ENCODE measurements at regions not wholly inside any gene's neighbourhood (a gene's known extent, or its start where the extent isn't known, plus 50 kb on each side); places are given as distances from the start of the nearest gene placed in this dataset.

DNA sequence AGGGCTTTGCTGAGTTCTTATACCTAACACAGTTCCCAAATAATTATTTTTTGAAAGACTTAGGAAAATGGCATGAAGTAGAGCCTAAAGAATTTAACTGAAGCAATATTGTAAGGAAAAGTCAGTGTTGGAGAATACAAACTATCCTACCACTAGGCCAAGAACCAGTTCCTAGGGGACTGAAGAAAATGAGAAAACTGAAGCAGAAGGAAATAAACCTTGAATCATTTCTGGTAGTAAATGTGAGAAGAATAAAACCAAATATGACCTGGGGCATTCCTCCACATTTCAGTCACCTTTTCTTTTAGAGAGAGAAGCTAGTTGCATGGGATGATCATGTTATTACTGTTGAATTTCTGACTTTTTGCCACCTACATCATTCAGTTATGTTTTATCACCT is 1393.9 kb upstream of the C9orf72 start:
- Histone ChIP-seq H4K20me1 (ENCODE audit: insufficient read depth, low read length) (no peaks in the 10 kb centered on the region), H3K27me3 (replicated peaks; ENCODE audit: insufficient read depth, low read length) (no peaks in the 10 kb centered on the region), H3K79me2 (ENCODE audit: low read length) (no peaks in the 10 kb centered on the region), H3K9me2 (replicated peaks; ENCODE audit: insufficient read depth, low read length) (no peaks in the 10 kb centered on the region), H3K4me1 (ENCODE audit: low read length) (no peaks in the 10 kb centered on the region), H3K9ac (ENCODE audit: low read length) (no peak overlapping the region), H3K4me3 (ENCODE audit: low read length) (no peak overlapping the region), H3K27ac (ENCODE audit: low read length) (no peak overlapping the region), H3K9me3 (replicated peaks; ENCODE audit: insufficient read depth, low read length) (no peaks in the 10 kb centered on the region), H2AFZ (ENCODE audit: low read length) (no peak overlapping the region), H3K4me2 (ENCODE audit: low read depth, low read length) (no peak overlapping the region), H3F3A (ENCODE audit: insufficient read depth, low read length) (no peaks in the 10 kb centered on the region), H3K36me3 (replicated peaks; ENCODE audit: insufficient read depth, low read length) (no peaks in the 10 kb centered on the region)
- TF ChIP-seq EZH2 (optimal IDR thresholded peaks at IDR 0.05; ENCODE audit: low read depth, low read length) (no peak), EZH2phosphoT487 (IDR thresholded peaks at IDR 0.05; ENCODE audit: low read length) (no peak)
- TF ChIP-seq, protein P1, sequence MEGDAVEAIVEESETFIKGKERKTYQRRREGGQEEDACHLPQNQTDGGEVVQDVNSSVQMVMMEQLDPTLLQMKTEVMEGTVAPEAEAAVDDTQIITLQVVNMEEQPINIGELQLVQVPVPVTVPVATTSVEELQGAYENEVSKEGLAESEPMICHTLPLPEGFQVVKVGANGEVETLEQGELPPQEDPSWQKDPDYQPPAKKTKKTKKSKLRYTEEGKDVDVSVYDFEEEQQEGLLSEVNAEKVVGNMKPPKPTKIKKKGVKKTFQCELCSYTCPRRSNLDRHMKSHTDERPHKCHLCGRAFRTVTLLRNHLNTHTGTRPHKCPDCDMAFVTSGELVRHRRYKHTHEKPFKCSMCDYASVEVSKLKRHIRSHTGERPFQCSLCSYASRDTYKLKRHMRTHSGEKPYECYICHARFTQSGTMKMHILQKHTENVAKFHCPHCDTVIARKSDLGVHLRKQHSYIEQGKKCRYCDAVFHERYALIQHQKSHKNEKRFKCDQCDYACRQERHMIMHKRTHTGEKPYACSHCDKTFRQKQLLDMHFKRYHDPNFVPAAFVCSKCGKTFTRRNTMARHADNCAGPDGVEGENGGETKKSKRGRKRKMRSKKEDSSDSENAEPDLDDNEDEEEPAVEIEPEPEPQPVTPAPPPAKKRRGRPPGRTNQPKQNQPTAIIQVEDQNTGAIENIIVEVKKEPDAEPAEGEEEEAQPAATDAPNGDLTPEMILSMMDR (IDR thresholded peaks at IDR 0.05; ENCODE audit: low read length): no peak
- no peak for DNase-seq

DNA sequence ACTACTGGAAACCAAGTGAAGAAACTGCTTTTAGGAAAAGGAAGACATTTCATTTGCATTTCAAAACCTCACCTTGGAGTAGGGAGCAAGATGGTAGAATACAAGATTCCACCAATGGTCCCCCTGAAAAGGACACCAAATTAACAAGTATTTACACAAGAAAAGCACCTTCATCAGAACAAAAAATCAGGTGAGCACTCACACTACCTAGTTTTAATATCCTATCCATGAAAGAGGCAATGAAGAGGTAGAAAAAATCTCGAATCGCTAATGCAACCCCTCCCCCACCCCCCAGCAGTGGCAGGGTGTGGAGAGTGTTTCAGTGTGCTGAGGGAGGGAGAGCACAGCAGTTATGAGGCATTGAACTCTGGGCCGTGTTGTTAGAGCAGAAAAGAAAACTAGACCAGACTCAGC is 1397.0 kb upstream of the C9orf72 start:
- TF ChIP-seq EZH2phosphoT487 (IDR thresholded peaks at IDR 0.05; ENCODE audit: low read length) (no peak), EZH2 (optimal IDR thresholded peaks at IDR 0.05; ENCODE audit: low read depth, low read length) (no peak)
- TF ChIP-seq, protein P1 (IDR thresholded peaks at IDR 0.05; ENCODE audit: low read length): no peak
- H3K36me3 ChIP-seq (replicated peaks; ENCODE audit: insufficient read depth, low read length): no peaks in the 10 kb centered on the region
- no peaks in the 10 kb centered on the region for H3K4me1 ChIP-seq (ENCODE audit: low read length)
- H3K9ac ChIP-seq (ENCODE audit: low read length): no peak overlapping the region
- H3K4me2 ChIP-seq (ENCODE audit: low read depth, low read length): no peak overlapping the region
- H3F3A ChIP-seq (ENCODE audit: insufficient read depth, low read length): no peaks in the 10 kb centered on the region
- DNase-seq: no peak
- no peaks in the 10 kb centered on the region for H4K20me1 ChIP-seq (ENCODE audit: insufficient read depth, low read length)
- H3K9me3 ChIP-seq (replicated peaks; ENCODE audit: insufficient read depth, low read length): no peaks in the 10 kb centered on the region
- no peaks in the 10 kb centered on the region for H3K27me3 ChIP-seq (replicated peaks; ENCODE audit: insufficient read depth, low read length)
- H3K4me3 ChIP-seq (ENCODE audit: low read length): no peak overlapping the region
- no peaks in the 10 kb centered on the region for H3K79me2 ChIP-seq (ENCODE audit: low read length)
- no peak overlapping the region for H2AFZ ChIP-seq (ENCODE audit: low read length)
- no peaks in the 10 kb centered on the region for H3K9me2 ChIP-seq (replicated peaks; ENCODE audit: insufficient read depth, low read length)
- no peak overlapping the region for H3K27ac ChIP-seq (ENCODE audit: low read length)

DNA sequence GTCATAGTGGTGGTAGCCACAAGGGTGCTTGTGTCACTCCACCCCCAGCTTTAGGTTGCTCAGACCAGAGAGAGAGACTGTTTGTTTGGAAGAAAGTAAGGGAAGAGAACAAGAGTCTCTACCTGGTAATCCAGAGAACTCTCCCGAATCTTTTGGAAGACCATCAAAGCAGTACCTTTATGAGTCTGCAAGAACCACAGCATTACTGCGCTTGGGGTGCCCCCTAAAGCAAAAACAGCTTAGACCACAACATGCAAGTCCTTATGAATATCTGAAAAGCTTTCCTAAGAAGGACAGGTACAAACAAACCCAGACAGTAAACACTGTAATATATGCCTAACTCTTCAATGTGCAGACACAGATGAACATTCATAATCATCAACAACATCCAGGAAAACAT is 1398.6 kb upstream of the C9orf72 start:
- Histone ChIP-seq H3F3A (ENCODE audit: insufficient read depth, low read length) (no peaks in the 10 kb centered on the region), H3K4me2 (ENCODE audit: low read depth, low read length) (no peak overlapping the region), H3K27ac (ENCODE audit: low read length) (no peak overlapping the region), H3K4me1 (ENCODE audit: low read length) (no peaks in the 10 kb centered on the region), H3K9me2 (replicated peaks; ENCODE audit: insufficient read depth, low read length) (no peaks in the 10 kb centered on the region), H3K27me3 (replicated peaks; ENCODE audit: insufficient read depth, low read length) (no peaks in the 10 kb centered on the region), H3K9me3 (replicated peaks; ENCODE audit: insufficient read depth, low read length) (no peaks in the 10 kb centered on the region), H3K79me2 (ENCODE audit: low read length) (no peaks in the 10 kb centered on the region), H3K4me3 (ENCODE audit: low read length) (no peak overlapping the region), H3K9ac (ENCODE audit: low read length) (no peak overlapping the region), H4K20me1 (ENCODE audit: insufficient read depth, low read length) (no peaks in the 10 kb centered on the region), H3K36me3 (replicated peaks; ENCODE audit: insufficient read depth, low read length) (no peaks in the 10 kb centered on the region), H2AFZ (ENCODE audit: low read length) (no peak overlapping the region)
- DNase-seq: no peak
- TF ChIP-seq, protein P1 (IDR thresholded peaks at IDR 0.05; ENCODE audit: low read length): no peak
- TF ChIP-seq EZH2phosphoT487 (IDR thresholded peaks at IDR 0.05; ENCODE audit: low read length): no peak
- no peak for TF ChIP-seq EZH2 (optimal IDR thresholded peaks at IDR 0.05; ENCODE audit: low read depth, low read length)
